ENCODE measurements at regions not wholly inside any gene's neighbourhood (a gene's known extent, or its start where the extent isn't known, plus 50 kb on each side); places are given as distances from the start of the nearest gene placed in this dataset.
"Not testable (repeated sequence)": the region's sequence is repeated elsewhere in the genome, so short reads cannot be mapped to it uniquely, and the experiment has no call there.

- not testable (repeated sequence) for DNase-seq
These were observed 52.9 kb upstream of the CSF1 start for GRCh38 chr1:109857702-109858101.

GRCh38 chr1:109855986-109856385 is 54.7 kb upstream of the CSF1 start:
- DNase-seq = not testable (repeated sequence)

DNA sequence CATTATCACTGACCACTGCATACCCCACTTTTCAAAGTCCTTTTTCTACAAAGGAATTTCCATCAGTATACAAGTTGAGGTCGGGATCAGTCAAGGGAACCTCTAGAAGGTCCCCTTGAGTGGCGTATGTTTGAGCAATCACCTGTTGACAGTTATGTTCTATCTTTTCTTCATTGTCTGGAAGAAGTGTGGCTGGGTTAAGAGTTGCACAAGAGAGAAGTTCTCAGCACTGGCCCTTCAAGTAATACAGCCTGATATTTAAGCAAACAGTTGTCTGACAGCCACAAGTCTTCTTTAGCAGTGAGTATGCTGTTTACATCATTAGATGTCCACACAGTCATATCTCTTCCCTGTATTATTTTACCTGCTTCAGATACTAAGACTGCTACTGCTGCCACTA is 56.7 kb upstream of the CSF1 start:
- not testable (repeated sequence) for DNase-seq

DNA sequence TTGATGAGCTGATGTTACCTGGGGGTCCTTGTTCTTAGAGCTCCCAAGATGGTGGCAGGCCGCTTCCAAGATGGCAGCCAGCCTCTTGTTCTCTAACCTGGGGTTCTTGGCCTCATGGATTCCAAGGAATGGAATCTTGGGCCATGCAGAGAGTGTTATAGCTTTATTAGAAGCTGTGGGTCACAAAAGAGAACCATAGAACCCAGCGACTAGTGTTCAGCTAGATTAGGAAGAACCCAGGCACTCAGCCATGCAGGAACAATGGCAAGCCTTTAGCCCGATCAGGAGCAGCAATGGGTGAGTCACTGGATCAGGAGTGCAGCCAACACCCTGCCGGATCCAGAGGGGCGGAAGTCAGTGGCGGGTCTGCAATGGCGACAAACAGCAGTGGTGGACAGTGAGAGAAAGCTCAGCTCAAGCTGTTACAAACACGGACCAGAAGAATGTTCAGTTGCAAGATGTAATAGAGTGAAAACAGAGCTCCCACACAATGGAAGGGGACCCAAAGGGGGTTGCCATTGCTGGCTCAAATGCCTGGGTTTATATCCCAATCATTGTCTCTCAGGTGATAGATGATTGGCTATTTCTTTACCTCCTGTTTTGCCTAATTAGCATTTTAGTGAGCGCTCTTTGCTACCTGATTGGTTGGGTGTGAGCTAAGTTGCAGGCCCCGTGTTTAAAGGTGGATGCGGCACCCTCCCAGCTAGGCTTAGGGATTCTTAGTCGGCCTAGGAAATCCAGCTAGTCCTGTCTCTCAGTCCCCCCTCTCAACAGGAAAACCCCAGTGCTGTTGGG is 58.2 kb upstream of the CSF1 start:
- DNase-seq = peak; percentile 71

DNA sequence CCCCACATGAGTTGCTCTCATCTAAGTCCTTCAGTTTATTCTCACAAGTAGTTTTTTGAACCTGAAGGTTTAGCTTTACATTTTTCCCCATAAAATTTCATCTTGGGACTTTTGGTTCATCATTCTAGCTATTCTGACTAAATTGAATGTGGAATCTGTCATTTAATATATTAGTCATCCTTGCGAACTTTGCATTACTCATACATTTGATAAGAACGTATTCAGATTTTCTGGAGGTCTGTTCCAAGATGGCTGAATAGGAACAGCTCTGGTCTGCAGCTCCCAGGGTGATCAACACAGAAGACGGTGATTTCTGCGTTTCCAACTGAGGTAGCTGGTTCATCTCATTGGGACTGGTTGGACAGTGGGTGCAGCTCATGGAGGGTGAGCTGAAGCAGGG is 59.8 kb upstream of the CSF1 start:
- no peak for DNase-seq

DNA sequence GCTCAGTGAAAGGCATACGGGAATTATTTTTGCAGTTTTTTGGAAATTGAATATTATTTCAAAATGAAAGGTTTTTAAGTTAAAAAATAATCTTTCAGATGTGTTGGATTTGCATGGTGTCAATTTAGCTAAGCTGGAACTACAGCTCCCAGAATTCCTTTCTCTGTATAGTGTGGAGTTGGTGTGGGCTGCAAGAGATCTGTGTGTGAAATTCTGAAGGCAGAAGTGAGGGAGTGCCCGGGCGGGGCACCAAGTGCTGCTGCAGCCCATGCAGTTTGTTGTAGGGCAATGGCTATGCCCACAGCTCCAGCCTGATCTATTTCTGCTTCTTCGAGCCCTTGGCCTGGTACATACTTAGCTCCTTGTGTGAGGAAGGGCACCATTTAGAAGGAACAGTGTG is 60.5 kb upstream of the CSF1 start:
- no peak for DNase-seq

DNA sequence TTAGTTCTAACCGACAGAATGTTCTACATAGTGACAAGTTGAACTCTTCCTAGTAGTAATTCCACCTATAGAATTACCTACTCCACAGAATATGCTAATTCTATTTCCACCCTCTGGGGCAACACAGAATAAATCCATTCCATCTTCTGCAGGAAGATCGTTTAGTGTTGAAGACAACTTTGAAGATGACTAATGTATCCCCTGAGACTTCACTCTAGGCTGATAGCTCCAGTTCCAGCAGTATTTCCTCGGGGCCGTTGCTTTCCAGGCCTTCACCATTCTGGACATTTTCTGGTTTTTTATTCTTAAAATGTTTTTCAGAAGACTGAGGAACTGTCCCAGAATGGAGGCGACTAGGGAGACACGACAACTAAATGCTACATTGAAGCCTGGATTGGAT is 61.0 kb upstream of the CSF1 start:
- DNase-seq = no peak

GRCh38 chr1:109847251-109847650 is 63.4 kb upstream of the CSF1 start:
- DNase-seq = no peak

GRCh38 chr1:109846846-109847245 is 63.8 kb upstream of the CSF1 start:
- DNase-seq = no peak

GRCh38 chr1:109846162-109846561 is 64.5 kb upstream of the CSF1 start:
- DNase-seq = no peak

DNA sequence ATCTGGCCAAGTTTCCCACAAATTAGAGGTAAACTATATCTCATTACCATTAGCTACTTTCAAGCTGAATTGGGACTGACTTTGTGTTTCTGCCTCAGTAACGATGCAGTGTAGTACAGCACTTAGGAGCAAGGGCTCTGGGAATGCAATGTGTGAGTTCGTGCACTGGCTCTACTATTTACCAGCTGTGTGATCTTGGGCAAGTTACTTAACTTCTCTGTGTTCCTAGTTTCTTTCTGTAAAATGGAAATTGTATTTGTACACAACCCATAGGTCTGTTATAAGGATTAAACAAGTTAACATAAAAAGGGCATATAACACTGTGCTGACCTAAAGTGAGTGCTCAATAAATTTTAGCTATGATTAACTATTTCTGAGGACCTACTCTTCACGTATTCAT is 65.0 kb upstream of the CSF1 start:
- DNase-seq = no peak

DNA sequence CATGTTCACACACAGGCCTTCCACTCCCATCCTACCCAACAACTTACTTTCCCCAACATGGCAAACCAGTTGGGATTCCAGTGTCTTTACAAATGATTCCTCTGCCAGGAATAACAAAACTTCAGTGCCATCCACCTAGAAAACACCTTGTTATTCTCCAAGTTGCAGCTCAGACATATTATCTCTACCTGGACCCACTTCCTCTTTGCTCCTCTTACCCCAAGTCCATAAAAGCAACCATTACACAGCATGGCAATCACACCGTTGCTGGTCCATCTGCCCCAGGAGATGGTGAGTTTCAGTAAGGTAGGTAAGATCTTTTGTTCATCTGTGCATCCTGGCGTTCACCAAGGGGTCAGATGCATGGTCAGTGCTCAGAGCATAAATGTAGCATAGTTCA is 66.0 kb upstream of the CSF1 start:
- DNase-seq = no peak

DNA sequence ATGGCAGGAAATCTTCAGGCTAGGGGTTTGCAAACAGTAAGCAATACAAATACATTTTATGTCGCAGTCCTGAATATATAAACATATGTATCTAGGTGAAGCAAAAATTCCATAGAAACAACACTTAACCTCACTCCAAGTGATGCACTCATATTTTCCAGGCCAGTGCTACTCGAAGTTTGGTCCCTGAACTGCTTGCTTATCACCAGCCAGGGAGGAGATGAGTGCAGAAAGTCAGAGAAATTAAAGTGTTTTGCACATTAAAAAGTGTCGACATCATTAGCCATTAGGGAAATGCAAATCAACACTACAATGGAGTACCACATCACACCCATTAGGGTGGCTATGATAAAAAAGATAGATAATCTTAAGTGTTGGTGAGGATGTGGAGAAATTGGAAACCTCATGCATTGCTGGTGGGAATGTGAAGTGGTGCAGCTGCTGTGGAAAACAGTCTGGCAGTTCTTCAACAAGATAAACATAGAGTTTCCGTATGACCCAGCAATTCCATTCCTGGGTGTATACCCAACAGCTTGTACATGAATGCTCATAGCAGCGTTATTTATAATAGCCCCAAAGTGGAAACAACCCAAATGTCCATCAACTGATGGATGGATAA is 70.5 kb upstream of the CSF1 start:
- no peak for DNase-seq

DNA sequence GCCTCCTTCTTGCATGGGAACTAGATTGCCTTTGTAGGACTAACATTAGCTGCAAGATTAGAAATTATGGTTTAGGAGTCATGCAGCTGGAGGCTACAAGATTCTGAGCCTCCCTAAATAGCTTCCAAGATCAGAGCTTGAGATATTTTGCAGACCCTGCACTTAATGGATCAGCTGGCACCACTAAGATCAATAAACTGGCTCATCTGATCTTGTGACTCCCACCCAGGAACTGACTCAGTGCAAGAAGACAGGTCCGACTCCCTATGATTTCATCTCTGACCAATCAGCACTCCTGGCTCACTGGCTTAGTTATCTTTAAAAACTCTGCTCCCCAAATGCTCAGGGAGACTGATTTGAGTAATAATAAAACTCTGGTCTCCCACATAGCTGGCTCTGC is 71.4 kb upstream of the CSF1 start:
- not testable (repeated sequence) for DNase-seq

DNA sequence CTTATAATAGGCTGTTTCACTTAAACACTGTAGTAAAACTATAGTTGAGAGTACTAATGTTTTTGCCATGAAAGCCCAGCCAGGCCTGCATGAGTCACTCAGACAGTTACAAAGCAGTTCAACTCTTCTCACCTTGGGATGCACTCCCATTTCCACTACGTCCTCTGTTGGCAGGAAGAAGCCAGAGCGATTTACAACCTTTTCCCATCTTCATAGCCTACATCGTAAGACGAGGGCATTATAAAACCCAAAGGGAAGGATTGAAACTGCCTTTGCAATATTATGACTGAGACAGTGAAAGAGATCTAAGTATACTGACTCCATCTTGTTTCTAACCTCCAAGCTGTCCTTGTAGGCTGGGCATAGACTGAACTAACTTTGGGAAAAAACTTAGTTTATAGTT is 71.8 kb upstream of the CSF1 start:
- no peak for DNase-seq

- no peak for DNase-seq
These were observed 72.6 kb upstream of the CSF1 start for GRCh38 chr1:109837852-109838570.

DNA sequence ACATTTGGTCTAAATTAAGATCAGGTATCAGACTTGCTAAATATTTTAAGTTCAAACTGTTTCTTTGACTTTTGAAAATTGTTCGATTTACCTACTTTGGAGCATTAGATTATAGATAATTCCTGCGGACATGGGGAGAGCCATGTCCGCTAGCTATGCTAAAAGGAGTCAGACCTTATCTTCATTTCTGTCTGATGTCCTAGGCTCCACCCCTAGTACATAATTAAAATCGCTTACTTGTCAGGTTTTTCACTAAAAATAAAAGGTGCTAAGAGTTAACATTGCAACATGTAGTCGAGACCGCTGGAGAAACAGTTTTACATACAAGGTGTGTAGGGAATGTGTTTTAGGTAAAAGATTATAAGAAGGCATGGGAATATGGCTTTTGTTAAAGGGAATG is 71.9 kb upstream of the EPS8L3 start:
- DNase-seq = not testable (repeated sequence)

DNA sequence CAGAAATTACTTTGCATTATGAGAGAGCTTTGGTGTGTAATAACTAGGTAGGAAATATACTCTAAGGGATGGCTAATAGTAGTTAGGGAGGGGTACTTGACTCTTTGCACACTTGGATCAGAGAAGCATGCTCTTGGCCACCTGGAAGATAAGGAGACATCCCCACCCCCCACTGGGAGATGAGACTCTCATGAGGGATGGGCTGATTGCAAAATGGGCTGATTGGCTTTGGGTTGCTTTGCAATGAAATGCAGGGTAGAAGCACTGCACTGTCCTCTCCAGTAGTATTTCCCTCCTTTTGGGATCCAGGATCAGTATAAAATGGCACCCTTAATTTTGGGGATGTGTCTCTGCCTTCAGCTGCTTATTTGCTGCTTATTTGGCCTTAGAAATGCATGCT is 71.2 kb upstream of the EPS8L3 start:
- no peak for DNase-seq

DNA sequence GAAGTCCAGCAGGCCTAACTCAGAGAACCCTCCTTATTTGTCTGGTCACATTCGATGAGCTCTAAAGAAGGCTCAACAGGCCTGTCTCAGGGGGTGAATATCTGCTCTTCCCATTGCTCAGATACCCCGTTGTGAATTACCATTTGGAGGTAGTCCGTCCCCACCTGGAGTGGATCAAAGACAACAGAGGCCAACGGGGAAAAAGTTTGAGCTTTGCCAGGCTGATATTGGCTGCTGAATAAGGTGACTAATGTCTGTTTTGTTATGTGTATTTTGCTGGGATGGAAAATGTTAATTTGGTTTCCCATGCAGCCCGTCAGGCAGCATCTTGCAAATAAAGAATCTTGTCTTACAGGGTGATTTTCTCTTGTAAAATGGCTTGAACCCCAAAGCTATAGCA is 69.2 kb upstream of the EPS8L3 start:
- DNase-seq = no peak

DNA sequence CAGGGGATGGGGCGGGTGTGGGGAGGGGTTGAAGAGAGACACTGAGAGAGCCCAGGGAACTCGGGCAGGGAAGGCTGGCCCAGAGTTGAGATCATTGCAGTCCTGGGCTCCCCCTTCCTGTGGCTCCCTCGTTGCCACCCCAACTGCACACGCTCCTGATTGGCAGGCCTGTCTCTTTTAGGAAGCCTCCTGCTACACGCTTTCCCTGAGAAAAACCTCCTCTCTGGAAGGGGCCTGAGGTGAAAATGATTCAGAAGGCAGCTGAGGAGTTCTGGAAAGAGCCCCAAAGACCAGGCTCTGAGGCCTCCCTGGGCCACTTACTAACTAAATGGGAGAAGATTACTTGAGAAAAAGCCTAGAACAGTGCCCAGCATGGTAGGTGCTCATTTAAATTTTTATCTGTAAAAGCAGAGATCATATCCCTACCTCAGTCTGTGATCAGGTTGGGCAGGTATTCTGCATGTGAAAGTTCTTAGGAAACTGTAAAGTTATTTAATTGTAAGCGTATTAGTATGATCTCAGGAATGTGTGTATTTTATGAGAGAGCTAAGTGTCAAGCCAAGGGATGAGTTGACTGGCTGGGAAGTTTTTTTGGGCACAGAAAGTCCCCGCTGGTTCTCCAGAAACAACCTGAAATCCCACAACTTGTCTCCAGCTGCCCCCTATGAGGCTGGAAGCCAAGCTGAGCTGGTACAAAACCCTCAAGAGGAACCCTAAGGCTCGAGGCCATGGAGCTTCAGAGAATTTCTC is 65.2 kb upstream of the EPS8L3 start:
- DNase-seq = no peak

DNA sequence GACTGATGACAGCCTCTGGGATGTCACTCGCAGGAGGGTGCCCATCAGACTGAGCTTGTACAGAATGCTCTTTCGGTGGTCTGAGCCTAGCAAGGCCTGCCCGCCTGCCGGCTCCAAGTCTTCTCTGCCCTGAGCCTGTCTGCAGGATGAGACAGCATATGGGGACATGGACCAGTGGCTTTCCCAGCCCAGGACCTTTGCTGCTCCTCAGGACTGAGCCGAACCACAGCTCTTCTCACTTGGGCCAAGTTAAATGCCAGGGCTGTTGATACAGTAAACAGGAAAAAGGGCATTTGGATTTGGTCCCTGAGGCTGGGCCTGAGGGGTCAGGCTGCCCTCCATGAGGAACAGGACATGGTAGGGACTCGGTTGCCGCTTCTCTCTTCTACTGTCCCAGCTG is 64.3 kb upstream of the EPS8L3 start:
- no peak for DNase-seq

- DNase-seq = no peak
These were observed 63.7 kb upstream of the EPS8L3 start for GRCh38 chr1:109827466-109827865.

GRCh38 chr1:109826930-109827349 is 63.2 kb upstream of the EPS8L3 start:
- DNase-seq = no peak
